Left ventricle myocardium superior (tissue), 1 donor: ENCODE measurements at regions not wholly inside any gene's neighbourhood (a gene's known extent, or its start where the extent isn't known, plus 50 kb on each side); places are given as distances from the start of the nearest gene placed in this dataset.

Experiments used
- ATAC-seq: fragments of 200-7000 bp; cut with Tn5 transposase; one replicate; pipeline ENCODE4 v1.9.1; 2020; ENCODE audit warnings: mild to moderate bottlenecking, moderate library complexity
- DNase-seq: peaks from one replicate; pipeline ENCODE4 v3.0.0-alpha.2; 2020
- intact Hi-C: fragments of 100-400 bp; cut with micrococcal nuclease; formaldehyde crosslinking; loops from one replicate; pipeline ENCODE4 v1.11.0; 2022
- donor health status: DM: no; HTN: yes; CAD: no; lungs with severe emphysema.

GRCh38 chr5:30098940-30099339, 1094.5 kb upstream of the CDH6 start:
- DNase-seq, result no peak
- intact Hi-C loops, result no loop called here
- ATAC-seq, result no peak

- intact Hi-C loops, result no loop called here
- ATAC-seq (no peak), DNase-seq (no peak)
Observed at GRCh38 chr5:30092548-30092947, 1100.9 kb upstream of the CDH6 start.

GRCh38 chr5:30069441-30070263, 1123.8 kb upstream of the CDH6 start:
- ATAC-seq, result no peak
- DNase-seq, result no peak
- intact Hi-C loops, result no loop called here

GRCh38 chr5:30063503-30063902, 1130.0 kb upstream of the CDH6 start:
- DNase-seq, result no peak
- intact Hi-C loops, result no loop called here
- ATAC-seq, result no peak

GRCh38 chr5:30051976-30052375, 1141.5 kb upstream of the CDH6 start:
- intact Hi-C loops, result no loop called here
- ATAC-seq (no peak), DNase-seq (no peak)

GRCh38 chr5:30050056-30050815, 1143.2 kb upstream of the CDH6 start:
- intact Hi-C loops, result no loop called here
- no peak for DNase-seq
- no peak for ATAC-seq

GRCh38 chr5:30042677-30043076, 1150.8 kb upstream of the CDH6 start:
- DNase-seq, result no peak
- intact Hi-C loops, result no loop called here
- no peak for ATAC-seq

GRCh38 chr5:30041831-30042385, 1151.6 kb upstream of the CDH6 start:
- intact Hi-C loops, result no loop called here
- no peak for DNase-seq

GRCh38 chr5:30041291-30041690, 1152.2 kb upstream of the CDH6 start:
- intact Hi-C loops, result no loop called here
- ATAC-seq, result no peak
- no peak for DNase-seq

More at GRCh38 chr5:30041831-30042385, 1151.6 kb upstream of the CDH6 start:
- ATAC-seq, result no peak

GRCh38 chr5:30040488-30041118, 1152.9 kb upstream of the CDH6 start:
- DNase-seq (no peak), ATAC-seq (no peak)
- intact Hi-C loops, result no loop called here

GRCh38 chr5:30039379-30039778, 1154.1 kb upstream of the CDH6 start:
- intact Hi-C loops, result no loop called here
- DNase-seq, result no peak
- ATAC-seq, result no peak

GRCh38 chr5:30034870-30035269, 1158.6 kb upstream of the CDH6 start:
- intact Hi-C loops, result no loop called here
- DNase-seq (no peak), ATAC-seq (no peak)

- intact Hi-C loops, result no loop called here
- DNase-seq (no peak), ATAC-seq (no peak)
Observed at GRCh38 chr5:30030101-30030500, 1163.4 kb upstream of the CDH6 start.

GRCh38 chr5:30001826-30002225, 1191.7 kb upstream of the CDH6 start:
- intact Hi-C loops, result no loop called here
- no peak for ATAC-seq
- no peak for DNase-seq

GRCh38 chr5:30000231-30000630, 1193.3 kb upstream of the CDH6 start:
- DNase-seq, result no peak
- ATAC-seq, result no peak
- intact Hi-C loops, result no loop called here

GRCh38 chr5:29995154-29995553, 1198.3 kb upstream of the CDH6 start:
- DNase-seq, result no peak
- ATAC-seq, result no peak
- intact Hi-C loops, result no loop called here

GRCh38 chr5:29994519-29994918, 1199.0 kb upstream of the CDH6 start:
- DNase-seq (no peak), ATAC-seq (no peak)
- intact Hi-C loops, result no loop called here

GRCh38 chr5:29993286-29993685, 1200.2 kb upstream of the CDH6 start:
- intact Hi-C loops, result no loop called here
- ATAC-seq, result no peak
- no peak for DNase-seq

- ATAC-seq, result no peak
- no peak for DNase-seq
- intact Hi-C loops, result no loop called here
Observed at GRCh38 chr5:29992248-29992647, 1201.2 kb upstream of the CDH6 start.

GRCh38 chr5:29990681-29991080, 1202.8 kb upstream of the CDH6 start:
- ATAC-seq (no peak), DNase-seq (no peak)
- intact Hi-C loops, result no loop called here
